ENCODE measurements at regions not wholly inside any gene's neighbourhood (a gene's known extent, or its start where the extent isn't known, plus 50 kb on each side); places are given as distances from the start of the nearest gene placed in this dataset. TPM values are rescaled to one million over a fixed set of nuclear protein-coding genes. Genes with fewer than 3 reads are reported as not detected.

Small RNAs in the stretch of these regions (small RNA-seq; reads per million reads assigned to genes)
- gene AC092451.1 (not detected), gene RNU4-67P (0.20 reads per million)
